ENCODE measurements at regions not wholly inside any gene's neighbourhood (a gene's known extent, or its start where the extent isn't known, plus 50 kb on each side); places are given as distances from the start of the nearest gene placed in this dataset.

GRCh38 chr12:46892887-46893286 is 67.1 kb upstream of the SLC38A4 start:
- no peak for TF ChIP-seq FOXK2 (IDR thresholded peaks at IDR 0.05)
- TF ChIP-seq, protein P1, sequence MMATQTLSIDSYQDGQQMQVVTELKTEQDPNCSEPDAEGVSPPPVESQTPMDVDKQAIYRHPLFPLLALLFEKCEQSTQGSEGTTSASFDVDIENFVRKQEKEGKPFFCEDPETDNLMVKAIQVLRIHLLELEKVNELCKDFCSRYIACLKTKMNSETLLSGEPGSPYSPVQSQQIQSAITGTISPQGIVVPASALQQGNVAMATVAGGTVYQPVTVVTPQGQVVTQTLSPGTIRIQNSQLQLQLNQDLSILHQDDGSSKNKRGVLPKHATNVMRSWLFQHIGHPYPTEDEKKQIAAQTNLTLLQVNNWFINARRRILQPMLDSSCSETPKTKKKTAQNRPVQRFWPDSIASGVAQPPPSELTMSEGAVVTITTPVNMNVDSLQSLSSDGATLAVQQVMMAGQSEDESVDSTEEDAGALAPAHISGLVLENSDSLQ (IDR thresholded peaks at IDR 0.05) = no peak
- TF ChIP-seq SP1 (IDR thresholded peaks at IDR 0.05) = no peak
- no peak for TF ChIP-seq NFRKB (IDR thresholded peaks at IDR 0.05)
- no peak for TF ChIP-seq FOXM1 (IDR thresholded peaks at IDR 0.05; ENCODE audit: borderline replicate concordance)

Data from HEK293T (cell line).